ENCODE measurements at regions not wholly inside any gene's neighbourhood (a gene's known extent, or its start where the extent isn't known, plus 50 kb on each side); places are given as distances from the start of the nearest gene placed in this dataset.

GRCh38 chr22:49211176-49211575 lies 616.5 kb downstream of the BRD1 start:
- no peaks in the 10 kb centered on the region for H3K9me3 ChIP-seq (ENCODE audit: control insufficient read depth, insufficient read depth, low read length)
- H3K9me2 ChIP-seq (replicated peaks; ENCODE audit: control insufficient read depth, low read length), result no peaks in the 10 kb centered on the region
- TF ChIP-seq CTCF (IDR thresholded peaks at IDR 0.05; ENCODE audit: low read depth, low read length, poor library complexity, severe bottlenecking) (no peak), EZH2phosphoT487 (IDR thresholded peaks at IDR 0.05; ENCODE audit: borderline replicate concordance, low read length) (no peak)
- no peak overlapping the region for H3K4me3 ChIP-seq (ENCODE audit: low read length)
- H3K27me3 ChIP-seq (ENCODE audit: control insufficient read depth, low read length), result no peaks in the 10 kb centered on the region
- no peak overlapping the region for H3K4me2 ChIP-seq (ENCODE audit: low read length)
- H3K27ac ChIP-seq (ENCODE audit: low read depth, low read length), result no peak overlapping the region
- H3K36me3 ChIP-seq (ENCODE audit: control insufficient read depth, low read length), result no peaks in the 10 kb centered on the region
- no peaks in the 10 kb centered on the region for H3K4me1 ChIP-seq (ENCODE audit: control insufficient read depth, low read length)
- no peaks in the 10 kb centered on the region for H4K20me1 ChIP-seq (ENCODE audit: control insufficient read depth, insufficient read depth, low read depth, low read length)
- H3F3A ChIP-seq (ENCODE audit: control insufficient read depth, insufficient read depth), result no peaks in the 10 kb centered on the region
- H3K79me2 ChIP-seq (ENCODE audit: control insufficient read depth, low read length), result no peaks in the 10 kb centered on the region

DNA sequence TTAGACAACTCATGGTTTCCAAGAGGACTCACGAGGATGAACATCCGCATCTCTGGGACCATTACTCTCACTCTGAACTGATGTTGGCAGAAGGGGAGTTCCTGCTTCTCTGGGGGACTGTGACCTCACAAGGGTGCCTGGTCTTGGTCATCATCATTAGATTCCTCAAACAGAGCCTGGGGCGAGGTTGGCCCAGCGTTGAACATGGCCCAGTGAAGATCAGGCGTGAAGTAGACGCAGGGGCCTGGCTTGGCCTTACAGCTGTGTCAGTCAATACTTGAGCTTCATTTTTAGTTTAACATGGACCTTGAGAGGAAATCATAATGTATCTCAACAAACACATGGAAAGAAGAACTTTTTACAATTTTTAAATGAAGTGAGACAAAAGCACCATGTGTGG lies 617.1 kb downstream of the BRD1 start:
- H3K9me3 ChIP-seq (ENCODE audit: control insufficient read depth, insufficient read depth, low read length), result no peaks in the 10 kb centered on the region

GRCh38 chr22:49209452-49210195 lies 618.0 kb downstream of the BRD1 start:
- Histone ChIP-seq H3K4me2 (ENCODE audit: low read length) (no peak overlapping the region), H3F3A (ENCODE audit: control insufficient read depth, insufficient read depth) (no peaks in the 10 kb centered on the region), H3K9me3 (ENCODE audit: control insufficient read depth, insufficient read depth, low read length) (no peaks in the 10 kb centered on the region), H3K9me2 (replicated peaks; ENCODE audit: control insufficient read depth, low read length) (no peaks in the 10 kb centered on the region), H3K27me3 (ENCODE audit: control insufficient read depth, low read length) (no peaks in the 10 kb centered on the region), H3K4me1 (ENCODE audit: control insufficient read depth, low read length) (no peaks in the 10 kb centered on the region), H3K27ac (ENCODE audit: low read depth, low read length) (no peak overlapping the region), H3K36me3 (ENCODE audit: control insufficient read depth, low read length) (no peaks in the 10 kb centered on the region), H3K79me2 (ENCODE audit: control insufficient read depth, low read length) (no peaks in the 10 kb centered on the region), H4K20me1 (ENCODE audit: control insufficient read depth, insufficient read depth, low read depth, low read length) (no peaks in the 10 kb centered on the region), H3K4me3 (ENCODE audit: low read length) (no peak overlapping the region)
- TF ChIP-seq EZH2phosphoT487 (IDR thresholded peaks at IDR 0.05; ENCODE audit: borderline replicate concordance, low read length) (no peak), CTCF (IDR thresholded peaks at IDR 0.05; ENCODE audit: low read depth, low read length, poor library complexity, severe bottlenecking) (no peak)

More for the DNA sequence above, 617.1 kb downstream of the BRD1 start:
- no peaks in the 10 kb centered on the region for H3K36me3 ChIP-seq (ENCODE audit: control insufficient read depth, low read length)
- no peaks in the 10 kb centered on the region for H3K9me2 ChIP-seq (replicated peaks; ENCODE audit: control insufficient read depth, low read length)
- H3K27ac ChIP-seq (ENCODE audit: low read depth, low read length), result no peak overlapping the region
- no peaks in the 10 kb centered on the region for H3K79me2 ChIP-seq (ENCODE audit: control insufficient read depth, low read length)
- H3K4me1 ChIP-seq (ENCODE audit: control insufficient read depth, low read length), result no peaks in the 10 kb centered on the region
- no peak overlapping the region for H3K4me2 ChIP-seq (ENCODE audit: low read length)
- H4K20me1 ChIP-seq (ENCODE audit: control insufficient read depth, insufficient read depth, low read depth, low read length), result no peaks in the 10 kb centered on the region
- TF ChIP-seq CTCF (IDR thresholded peaks at IDR 0.05; ENCODE audit: low read depth, low read length, poor library complexity, severe bottlenecking) (no peak), EZH2phosphoT487 (IDR thresholded peaks at IDR 0.05; ENCODE audit: borderline replicate concordance, low read length) (no peak)
- H3K27me3 ChIP-seq (ENCODE audit: control insufficient read depth, low read length), result no peaks in the 10 kb centered on the region
- H3F3A ChIP-seq (ENCODE audit: control insufficient read depth, insufficient read depth), result no peaks in the 10 kb centered on the region
- no peak overlapping the region for H3K4me3 ChIP-seq (ENCODE audit: low read length)
